ENCODE measurements at regions not wholly inside any gene's neighbourhood (a gene's known extent, or its start where the extent isn't known, plus 50 kb on each side); places are given as distances from the start of the nearest gene placed in this dataset.
"Not testable (repeated sequence)": the region's sequence is repeated elsewhere in the genome, so short reads cannot be mapped to it uniquely, and the experiment has no call there.

DNA sequence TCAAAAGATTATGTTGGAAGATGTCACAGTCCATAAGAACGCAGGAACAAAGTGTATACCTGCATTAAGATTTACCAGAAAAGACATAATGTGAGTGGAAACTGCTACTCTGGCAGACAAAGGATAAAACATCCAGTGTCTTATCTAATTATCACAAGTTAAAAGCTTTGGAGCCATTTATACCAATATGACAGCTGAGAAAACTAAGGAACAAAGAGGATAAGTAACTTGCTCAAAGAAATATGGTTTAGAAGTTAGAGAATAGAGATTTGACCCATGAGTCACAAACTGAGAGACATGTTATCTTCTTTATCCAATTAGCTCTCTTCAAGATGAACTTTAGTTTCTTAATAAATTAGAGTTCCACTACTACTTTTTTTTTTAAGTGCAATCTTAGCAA is 1473.7 kb downstream of the OTOL1 start:
- no peak for DNase-seq (ENCODE audit: low read depth, low spot score)
- in situ Hi-C loops (cut with HindIII; ENCODE audit: low sequenced_read_pairs): no loop called here
- H3K4me3 ChIP-seq (ENCODE audit: low read depth, low read length): no peak overlapping the region
- TF ChIP-seq CTCF (IDR thresholded peaks at IDR 0.05; ENCODE audit: low read depth, low read length): no peak

GRCh38 chr3:162971715-162972114 is 1475.1 kb downstream of the OTOL1 start:
- no peak for DNase-seq (ENCODE audit: low read depth, low spot score)
- in situ Hi-C loops (cut with HindIII; ENCODE audit: low sequenced_read_pairs): no loop called here
- TF ChIP-seq CTCF (IDR thresholded peaks at IDR 0.05; ENCODE audit: low read depth, low read length): no peak
- no peak overlapping the region for H3K4me3 ChIP-seq (ENCODE audit: low read depth, low read length)

DNA sequence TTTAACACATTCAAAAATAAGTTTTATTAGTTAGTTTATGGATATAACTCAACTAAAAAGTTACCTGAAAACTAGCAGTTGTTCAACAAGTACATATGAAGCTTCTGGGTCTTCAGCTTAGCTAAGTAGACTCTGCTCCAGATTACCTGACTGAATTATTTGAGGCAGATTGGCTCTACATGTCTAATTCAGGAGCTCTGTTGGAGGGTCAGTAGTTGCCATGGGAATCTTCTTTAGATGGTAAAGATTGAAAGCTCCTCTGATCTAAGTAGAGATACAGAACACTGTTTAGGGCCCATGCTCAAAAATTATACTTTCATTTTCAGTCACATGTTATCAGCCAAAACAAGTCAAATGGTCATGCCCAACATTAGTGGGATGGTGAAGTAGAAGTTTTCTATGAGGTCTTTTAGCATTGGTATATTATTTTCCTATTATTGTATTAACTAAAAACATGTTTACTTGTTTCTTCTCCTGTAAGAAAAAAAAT is 1476.9 kb downstream of the OTOL1 start:
- TF ChIP-seq CTCF (IDR thresholded peaks at IDR 0.05; ENCODE audit: low read depth, low read length): no peak
- H3K4me3 ChIP-seq (ENCODE audit: low read depth, low read length): no peak overlapping the region
- DNase-seq (ENCODE audit: low read depth, low spot score): no peak
- in situ Hi-C loops (cut with HindIII; ENCODE audit: low sequenced_read_pairs): no loop called here

GRCh38 chr3:162978136-162978535 is 1481.5 kb downstream of the OTOL1 start:
- in situ Hi-C loops (cut with HindIII; ENCODE audit: low sequenced_read_pairs): no loop called here
- no peak overlapping the region for H3K4me3 ChIP-seq (ENCODE audit: low read depth, low read length)
- no peak for TF ChIP-seq CTCF (IDR thresholded peaks at IDR 0.05; ENCODE audit: low read depth, low read length)
- no peak for DNase-seq (ENCODE audit: low read depth, low spot score)

DNA sequence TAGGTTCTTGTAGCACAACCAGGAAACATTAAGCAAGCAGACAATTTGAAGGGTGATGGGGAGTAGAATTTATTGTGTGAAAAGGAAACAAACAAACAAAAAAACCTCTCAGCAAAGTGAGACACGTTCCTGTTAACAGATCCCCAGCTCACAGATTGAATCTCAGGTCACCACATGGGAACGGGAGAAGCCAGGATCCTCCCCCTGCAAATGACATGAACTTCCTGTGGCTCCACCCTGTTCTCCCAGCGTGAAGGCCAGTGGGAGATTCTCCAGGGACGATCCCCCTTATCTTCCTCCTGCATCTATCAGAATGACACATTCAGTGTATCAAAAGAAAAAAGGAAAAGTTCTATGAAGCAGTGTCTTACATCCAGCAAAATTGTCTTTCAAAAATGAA is 1488.1 kb downstream of the OTOL1 start:
- in situ Hi-C loops (cut with HindIII; ENCODE audit: low sequenced_read_pairs): no loop called here
- no peak overlapping the region for H3K4me3 ChIP-seq (ENCODE audit: low read depth, low read length)
- DNase-seq (ENCODE audit: low read depth, low spot score): no peak
- no peak for TF ChIP-seq CTCF (IDR thresholded peaks at IDR 0.05; ENCODE audit: low read depth, low read length)

GRCh38 chr3:162987085-162987794 is 1490.6 kb downstream of the OTOL1 start:
- DNase-seq (ENCODE audit: low read depth, low spot score); in situ Hi-C loops (cut with HindIII; ENCODE audit: low sequenced_read_pairs); H3K4me3 ChIP-seq (ENCODE audit: low read depth, low read length): not testable (repeated sequence)

DNA sequence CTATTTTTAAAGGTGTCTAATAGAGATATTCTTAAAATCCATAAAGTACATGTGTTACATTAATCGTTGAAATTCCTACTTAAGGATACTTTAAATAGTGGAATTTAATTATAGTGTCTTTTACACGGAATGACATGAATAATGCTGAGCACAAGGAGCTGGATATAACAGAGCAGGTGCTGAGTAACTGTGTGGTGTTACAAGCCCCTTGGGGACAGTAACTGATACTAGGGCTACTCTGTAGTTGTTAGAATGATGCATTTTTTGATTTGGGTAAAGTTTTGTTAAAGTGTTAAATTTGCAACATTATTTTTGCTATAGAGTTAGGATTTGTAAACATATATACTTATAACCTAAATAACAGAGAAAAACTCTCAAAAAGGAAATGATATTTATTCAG is 1496.1 kb downstream of the OTOL1 start:
- in situ Hi-C loops (cut with HindIII; ENCODE audit: low sequenced_read_pairs): no loop called here
- no peak overlapping the region for H3K4me3 ChIP-seq (ENCODE audit: low read depth, low read length)
- no peak for DNase-seq (ENCODE audit: low read depth, low spot score)
- no peak for TF ChIP-seq CTCF (IDR thresholded peaks at IDR 0.05; ENCODE audit: low read depth, low read length)

Data from astrocyte of the spinal cord (primary cell).